ENCODE measurements at regions not wholly inside any gene's neighbourhood (a gene's known extent, or its start where the extent isn't known, plus 50 kb on each side); places are given as distances from the start of the nearest gene placed in this dataset.

DNA sequence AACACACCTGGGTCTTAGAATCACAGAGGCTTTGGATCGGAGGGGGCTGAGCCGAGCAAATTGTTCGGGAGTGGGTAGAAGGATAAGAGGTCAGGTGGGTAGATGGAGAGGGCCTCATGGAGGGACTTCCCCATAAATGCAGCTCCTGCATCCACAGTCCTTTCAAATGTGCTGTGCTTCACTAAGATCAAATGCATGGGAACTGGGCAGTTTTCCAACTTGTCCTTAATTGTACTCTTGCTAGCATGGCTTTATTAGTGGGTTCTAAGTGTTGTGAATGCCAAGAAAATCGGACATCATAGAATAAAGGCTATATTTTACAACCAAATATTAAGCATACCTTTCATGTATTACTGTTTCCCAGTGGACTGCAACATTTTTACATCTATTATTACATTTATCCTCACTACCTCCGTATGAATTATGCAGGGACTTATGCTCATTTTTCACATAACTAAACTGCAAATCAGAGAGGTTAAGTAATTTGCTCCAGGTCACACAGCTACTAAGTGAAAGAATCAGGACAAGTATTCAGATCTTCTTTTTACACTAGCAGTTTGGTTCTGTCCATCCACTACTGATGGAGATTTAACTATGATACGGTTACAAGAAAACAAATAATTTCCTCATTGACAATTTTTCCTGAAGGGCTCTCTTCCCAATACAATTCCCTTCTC lies 174.5 kb upstream of the RUNX1 start:
- no peak for TF ChIP-seq POLR2A (IDR thresholded peaks at IDR 0.05)
- TF ChIP-seq, protein P1, sequence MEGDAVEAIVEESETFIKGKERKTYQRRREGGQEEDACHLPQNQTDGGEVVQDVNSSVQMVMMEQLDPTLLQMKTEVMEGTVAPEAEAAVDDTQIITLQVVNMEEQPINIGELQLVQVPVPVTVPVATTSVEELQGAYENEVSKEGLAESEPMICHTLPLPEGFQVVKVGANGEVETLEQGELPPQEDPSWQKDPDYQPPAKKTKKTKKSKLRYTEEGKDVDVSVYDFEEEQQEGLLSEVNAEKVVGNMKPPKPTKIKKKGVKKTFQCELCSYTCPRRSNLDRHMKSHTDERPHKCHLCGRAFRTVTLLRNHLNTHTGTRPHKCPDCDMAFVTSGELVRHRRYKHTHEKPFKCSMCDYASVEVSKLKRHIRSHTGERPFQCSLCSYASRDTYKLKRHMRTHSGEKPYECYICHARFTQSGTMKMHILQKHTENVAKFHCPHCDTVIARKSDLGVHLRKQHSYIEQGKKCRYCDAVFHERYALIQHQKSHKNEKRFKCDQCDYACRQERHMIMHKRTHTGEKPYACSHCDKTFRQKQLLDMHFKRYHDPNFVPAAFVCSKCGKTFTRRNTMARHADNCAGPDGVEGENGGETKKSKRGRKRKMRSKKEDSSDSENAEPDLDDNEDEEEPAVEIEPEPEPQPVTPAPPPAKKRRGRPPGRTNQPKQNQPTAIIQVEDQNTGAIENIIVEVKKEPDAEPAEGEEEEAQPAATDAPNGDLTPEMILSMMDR (IDR thresholded peaks at IDR 0.05), result no peak

Measured in suprapubic skin (tissue), 3 donors.